ENCODE measurements at regions not wholly inside any gene's neighbourhood (a gene's known extent, or its start where the extent isn't known, plus 50 kb on each side); places are given as distances from the start of the nearest gene placed in this dataset.

DNA sequence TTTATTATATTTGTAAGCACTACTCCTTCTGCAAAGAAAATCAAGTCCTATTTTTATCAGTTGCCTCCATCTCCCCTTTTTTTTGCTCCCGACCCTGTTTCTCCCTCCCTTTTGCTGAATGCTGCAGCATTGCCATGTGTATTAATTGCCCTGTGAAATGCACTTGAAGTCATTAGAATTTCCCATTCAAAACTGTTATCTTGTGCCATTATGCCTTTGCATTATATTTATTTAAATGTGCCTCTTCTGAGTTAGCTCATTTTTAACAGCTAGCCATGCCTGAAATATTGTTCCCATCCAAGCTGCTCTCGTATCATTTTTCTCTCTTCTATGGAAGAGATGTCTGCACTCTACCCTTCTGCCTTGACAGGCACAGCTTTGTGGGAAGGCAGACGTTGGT lies 404.0 kb upstream of the PLXNA2 start:
- TF ChIP-seq, protein P1, sequence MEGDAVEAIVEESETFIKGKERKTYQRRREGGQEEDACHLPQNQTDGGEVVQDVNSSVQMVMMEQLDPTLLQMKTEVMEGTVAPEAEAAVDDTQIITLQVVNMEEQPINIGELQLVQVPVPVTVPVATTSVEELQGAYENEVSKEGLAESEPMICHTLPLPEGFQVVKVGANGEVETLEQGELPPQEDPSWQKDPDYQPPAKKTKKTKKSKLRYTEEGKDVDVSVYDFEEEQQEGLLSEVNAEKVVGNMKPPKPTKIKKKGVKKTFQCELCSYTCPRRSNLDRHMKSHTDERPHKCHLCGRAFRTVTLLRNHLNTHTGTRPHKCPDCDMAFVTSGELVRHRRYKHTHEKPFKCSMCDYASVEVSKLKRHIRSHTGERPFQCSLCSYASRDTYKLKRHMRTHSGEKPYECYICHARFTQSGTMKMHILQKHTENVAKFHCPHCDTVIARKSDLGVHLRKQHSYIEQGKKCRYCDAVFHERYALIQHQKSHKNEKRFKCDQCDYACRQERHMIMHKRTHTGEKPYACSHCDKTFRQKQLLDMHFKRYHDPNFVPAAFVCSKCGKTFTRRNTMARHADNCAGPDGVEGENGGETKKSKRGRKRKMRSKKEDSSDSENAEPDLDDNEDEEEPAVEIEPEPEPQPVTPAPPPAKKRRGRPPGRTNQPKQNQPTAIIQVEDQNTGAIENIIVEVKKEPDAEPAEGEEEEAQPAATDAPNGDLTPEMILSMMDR (conservative IDR thresholded peaks at IDR 0.05; ENCODE audit: low read length) = no peak
- no peak for TF ChIP-seq EZH2phosphoT487 (IDR thresholded peaks at IDR 0.05; ENCODE audit: borderline replicate concordance)

All from Loucy (cell line).